ENCODE measurements at regions not wholly inside any gene's neighbourhood (a gene's known extent, or its start where the extent isn't known, plus 50 kb on each side); places are given as distances from the start of the nearest gene placed in this dataset.

DNA sequence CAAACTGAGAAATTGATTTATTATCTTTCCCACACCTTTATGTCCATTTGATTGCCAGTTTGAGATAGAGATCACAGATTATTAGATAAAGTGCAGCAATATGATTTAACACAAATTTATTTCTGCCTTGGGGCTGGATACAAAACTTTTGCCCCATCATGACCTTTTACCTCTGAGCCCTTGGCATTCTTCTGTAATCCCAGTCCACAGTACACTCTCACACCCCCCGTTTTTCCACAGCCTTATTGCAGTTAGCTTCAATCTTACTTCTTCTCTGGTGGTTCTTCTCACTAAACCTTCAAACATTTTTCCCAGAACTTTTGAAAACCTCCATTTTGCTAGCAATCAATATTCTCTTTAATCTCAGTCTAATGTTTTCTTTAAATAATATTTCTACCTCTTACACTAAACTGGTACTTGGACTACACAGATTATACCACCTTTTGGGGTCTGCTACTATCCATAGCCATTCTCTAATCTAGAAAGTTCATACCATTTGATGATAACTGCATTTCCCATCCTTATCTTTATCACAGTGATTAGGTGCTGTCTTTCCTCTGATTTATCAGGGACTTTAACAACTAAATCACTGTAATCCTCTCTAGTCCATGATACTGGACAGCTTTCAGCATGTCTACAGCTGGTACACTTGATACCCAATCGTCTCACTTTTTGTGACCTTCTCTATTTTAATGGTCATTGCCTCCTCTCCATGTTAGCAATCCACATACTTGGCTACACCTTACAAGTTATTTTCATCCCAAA, 186.7 kb upstream of the PDE3A start:
- Histone ChIP-seq H3K27ac (ENCODE audit: low read depth, low read length) (no peak overlapping the region), H3K36me3 (ENCODE audit: control insufficient read depth in 1 of 2, insufficient read depth in 2 of 2, low read length in 2 of 2) (no peaks in the 10 kb centered on the region), H3K9me3 (ENCODE audit: control insufficient read depth in 1 of 2, insufficient read depth in 1 of 2, low read depth in 1 of 2, low read length in 2 of 2) (no peaks in the 10 kb centered on the region), H4K20me1 (ENCODE audit: insufficient read depth) (no peaks in the 10 kb centered on the region), H3K79me2 (ENCODE audit: insufficient read depth, low read length) (no peaks in the 10 kb centered on the region), H3K4me2 (ENCODE audit: low read length) (no peak overlapping the region), H3K4me3 (replicated peaks in 1 of 2; ENCODE audit: low read depth in 1 of 2, low read length in 2 of 2) (no peak overlapping the region), H3K27me3 (ENCODE audit: insufficient read depth, low read length) (no peaks in the 10 kb centered on the region), H2AFZ (ENCODE audit: low read depth, low read length, poor library complexity, severe bottlenecking) (no peak overlapping the region), H3K4me1 (ENCODE audit: control insufficient read depth in 1 of 2, insufficient read depth in 2 of 2, low read length in 2 of 2) (no peaks in the 10 kb centered on the region), H3K9ac (ENCODE audit: low read length) (no peak overlapping the region), H3K9me2 (ENCODE audit: insufficient read depth) (no peaks in the 10 kb centered on the region)
- no peak for ATAC-seq
- intact Hi-C loops (cut with micrococcal nuclease) = no loop called here
- DNase-seq (ENCODE audit: low read depth, low spot score) = no peak
- ChIA-PET RAD21 (ENCODE audit: low non-redundant PET in 1 of 2, low total read pairs in 2 of 2, uncharacterized antibody in 2 of 2, unreplicated experiment in 2 of 2) (no interaction called here), CTCF (no interaction called here), POLR2A (no interaction called here)
- TF ChIP-seq CEBPB (IDR thresholded peaks at IDR 0.05; ENCODE audit: low read depth) (no peak), ELF1 (IDR thresholded peaks at IDR 0.05; ENCODE audit: borderline replicate concordance, low read depth) (no peak)
- BruUV-seq (replicated peaks) = no TSS peak

DNA sequence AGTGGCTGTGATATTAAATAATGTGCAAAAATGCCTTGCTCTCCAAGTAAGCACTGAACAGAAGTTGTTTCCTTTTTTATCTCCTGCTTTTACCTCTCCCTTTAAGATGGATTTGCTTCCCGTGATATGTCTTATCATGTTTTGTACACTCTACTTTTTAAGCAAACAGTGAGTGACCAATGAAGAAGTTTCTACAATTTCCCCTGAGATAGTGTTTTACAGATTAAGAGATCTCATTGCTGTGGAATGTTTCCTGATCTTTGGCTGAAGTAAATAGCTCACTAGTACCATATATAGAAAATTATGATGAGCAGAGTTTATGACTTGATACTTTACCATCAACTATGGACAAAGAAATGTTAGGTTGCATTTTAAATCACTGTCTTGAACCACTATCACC, 184.8 kb upstream of the PDE3A start:
- Histone ChIP-seq H3K9ac (ENCODE audit: low read length) (no peak overlapping the region), H3K4me3 (replicated peaks in 1 of 2; ENCODE audit: low read depth in 1 of 2, low read length in 2 of 2) (no peak overlapping the region), H3K4me1 (ENCODE audit: control insufficient read depth in 1 of 2, insufficient read depth in 2 of 2, low read length in 2 of 2) (no peaks in the 10 kb centered on the region), H3K9me2 (ENCODE audit: insufficient read depth) (no peaks in the 10 kb centered on the region), H3K9me3 (ENCODE audit: control insufficient read depth in 1 of 2, insufficient read depth in 1 of 2, low read depth in 1 of 2, low read length in 2 of 2) (no peaks in the 10 kb centered on the region), H3K79me2 (ENCODE audit: insufficient read depth, low read length) (no peaks in the 10 kb centered on the region), H3K4me2 (ENCODE audit: low read length) (no peak overlapping the region), H2AFZ (ENCODE audit: low read depth, low read length, poor library complexity, severe bottlenecking) (no peak overlapping the region), H3K27me3 (ENCODE audit: insufficient read depth, low read length) (no peaks in the 10 kb centered on the region), H3K36me3 (ENCODE audit: control insufficient read depth in 1 of 2, insufficient read depth in 2 of 2, low read length in 2 of 2) (no peaks in the 10 kb centered on the region), H3K27ac (ENCODE audit: low read depth, low read length) (no peak overlapping the region), H4K20me1 (ENCODE audit: insufficient read depth) (no peaks in the 10 kb centered on the region)
- ATAC-seq = no peak
- no peak for DNase-seq (ENCODE audit: low read depth, low spot score)
- TF ChIP-seq, protein P1, sequence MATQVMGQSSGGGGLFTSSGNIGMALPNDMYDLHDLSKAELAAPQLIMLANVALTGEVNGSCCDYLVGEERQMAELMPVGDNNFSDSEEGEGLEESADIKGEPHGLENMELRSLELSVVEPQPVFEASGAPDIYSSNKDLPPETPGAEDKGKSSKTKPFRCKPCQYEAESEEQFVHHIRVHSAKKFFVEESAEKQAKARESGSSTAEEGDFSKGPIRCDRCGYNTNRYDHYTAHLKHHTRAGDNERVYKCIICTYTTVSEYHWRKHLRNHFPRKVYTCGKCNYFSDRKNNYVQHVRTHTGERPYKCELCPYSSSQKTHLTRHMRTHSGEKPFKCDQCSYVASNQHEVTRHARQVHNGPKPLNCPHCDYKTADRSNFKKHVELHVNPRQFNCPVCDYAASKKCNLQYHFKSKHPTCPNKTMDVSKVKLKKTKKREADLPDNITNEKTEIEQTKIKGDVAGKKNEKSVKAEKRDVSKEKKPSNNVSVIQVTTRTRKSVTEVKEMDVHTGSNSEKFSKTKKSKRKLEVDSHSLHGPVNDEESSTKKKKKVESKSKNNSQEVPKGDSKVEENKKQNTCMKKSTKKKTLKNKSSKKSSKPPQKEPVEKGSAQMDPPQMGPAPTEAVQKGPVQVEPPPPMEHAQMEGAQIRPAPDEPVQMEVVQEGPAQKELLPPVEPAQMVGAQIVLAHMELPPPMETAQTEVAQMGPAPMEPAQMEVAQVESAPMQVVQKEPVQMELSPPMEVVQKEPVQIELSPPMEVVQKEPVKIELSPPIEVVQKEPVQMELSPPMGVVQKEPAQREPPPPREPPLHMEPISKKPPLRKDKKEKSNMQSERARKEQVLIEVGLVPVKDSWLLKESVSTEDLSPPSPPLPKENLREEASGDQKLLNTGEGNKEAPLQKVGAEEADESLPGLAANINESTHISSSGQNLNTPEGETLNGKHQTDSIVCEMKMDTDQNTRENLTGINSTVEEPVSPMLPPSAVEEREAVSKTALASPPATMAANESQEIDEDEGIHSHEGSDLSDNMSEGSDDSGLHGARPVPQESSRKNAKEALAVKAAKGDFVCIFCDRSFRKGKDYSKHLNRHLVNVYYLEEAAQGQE (IDR thresholded peaks at IDR 0.05; ENCODE audit: low read depth) = no peak
- TF ChIP-seq SIN3A (IDR thresholded peaks at IDR 0.05; ENCODE audit: low read depth) (no peak), CEBPB (IDR thresholded peaks at IDR 0.05; ENCODE audit: low read depth) (no peak), TCF7L2 (IDR thresholded peaks at IDR 0.05; ENCODE audit: borderline replicate concordance, extremely low read depth, insufficient read depth, insufficient read length) (no peak), CBX3 (IDR thresholded peaks at IDR 0.05; ENCODE audit: low read depth) (no peak), SP1 (IDR thresholded peaks at IDR 0.05; ENCODE audit: low read depth) (no peak), ELF1 (IDR thresholded peaks at IDR 0.05; ENCODE audit: borderline replicate concordance, low read depth) (no peak), EZH2phosphoT487 (IDR thresholded peaks at IDR 0.05; ENCODE audit: borderline replicate concordance) (no peak), YY1 (IDR thresholded peaks at IDR 0.05; ENCODE audit: extremely low read depth, insufficient replicate concordance, low read depth, low read length) (no peak), EGR1 (IDR thresholded peaks at IDR 0.05; ENCODE audit: low read depth) (no peak), FOSL1 (IDR thresholded peaks at IDR 0.05; ENCODE audit: low read depth) (no peak), SRF (IDR thresholded peaks at IDR 0.05; ENCODE audit: low read depth) (no peak), JUND (IDR thresholded peaks at IDR 0.05) (no peak), EZH2 (IDR thresholded peaks at IDR 0.05) (no peak)
- TF ChIP-seq, protein P2, sequence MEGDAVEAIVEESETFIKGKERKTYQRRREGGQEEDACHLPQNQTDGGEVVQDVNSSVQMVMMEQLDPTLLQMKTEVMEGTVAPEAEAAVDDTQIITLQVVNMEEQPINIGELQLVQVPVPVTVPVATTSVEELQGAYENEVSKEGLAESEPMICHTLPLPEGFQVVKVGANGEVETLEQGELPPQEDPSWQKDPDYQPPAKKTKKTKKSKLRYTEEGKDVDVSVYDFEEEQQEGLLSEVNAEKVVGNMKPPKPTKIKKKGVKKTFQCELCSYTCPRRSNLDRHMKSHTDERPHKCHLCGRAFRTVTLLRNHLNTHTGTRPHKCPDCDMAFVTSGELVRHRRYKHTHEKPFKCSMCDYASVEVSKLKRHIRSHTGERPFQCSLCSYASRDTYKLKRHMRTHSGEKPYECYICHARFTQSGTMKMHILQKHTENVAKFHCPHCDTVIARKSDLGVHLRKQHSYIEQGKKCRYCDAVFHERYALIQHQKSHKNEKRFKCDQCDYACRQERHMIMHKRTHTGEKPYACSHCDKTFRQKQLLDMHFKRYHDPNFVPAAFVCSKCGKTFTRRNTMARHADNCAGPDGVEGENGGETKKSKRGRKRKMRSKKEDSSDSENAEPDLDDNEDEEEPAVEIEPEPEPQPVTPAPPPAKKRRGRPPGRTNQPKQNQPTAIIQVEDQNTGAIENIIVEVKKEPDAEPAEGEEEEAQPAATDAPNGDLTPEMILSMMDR (IDR thresholded peaks at IDR 0.05 in 2 of 3, conservative IDR thresholded peaks at IDR 0.05 in 1 of 3; ENCODE audit: borderline replicate concordance in 1 of 3, insufficient read depth in 1 of 3, low read depth in 2 of 3, low read length in 2 of 3) = no peak
- TF ChIP-seq, protein P3, sequence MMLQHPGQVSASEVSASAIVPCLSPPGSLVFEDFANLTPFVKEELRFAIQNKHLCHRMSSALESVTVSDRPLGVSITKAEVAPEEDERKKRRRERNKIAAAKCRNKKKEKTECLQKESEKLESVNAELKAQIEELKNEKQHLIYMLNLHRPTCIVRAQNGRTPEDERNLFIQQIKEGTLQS (IDR thresholded peaks at IDR 0.05) = no peak
- RAD21 ChIA-PET (ENCODE audit: low non-redundant PET in 1 of 2, low total read pairs in 2 of 2, uncharacterized antibody in 2 of 2, unreplicated experiment in 2 of 2) = no interaction called here
- intact Hi-C loops (cut with micrococcal nuclease) = no loop called here
- no TSS peak for BruUV-seq (replicated peaks)
- CTCF ChIA-PET = no interaction called here
- POLR2A ChIA-PET = no interaction called here
